Stomach (tissue), 4 donors: ENCODE measurements at regions not wholly inside any gene's neighbourhood (a gene's known extent, or its start where the extent isn't known, plus 50 kb on each side); places are given as distances from the start of the nearest gene placed in this dataset.

Experiments
- EP300 ChIP-seq: sonication (generic); formaldehyde crosslinking; IDR thresholded peaks from one replicate; pipeline ENCODE4 v1.6.1; 2017; ENCODE audit warnings: antibody characterized with exemption
- POLR2A ChIP-seq, 4 donors: fragments of 450-650 bp; IDR thresholded peaks; one replicate each; pipeline ENCODE4 v1.6.1; 2016; ENCODE audit warnings: antibody characterized with exemption in 4 of 4, control low read depth in 2 of 4, mild to moderate bottlenecking in 1 of 4, moderate library complexity in 1 of 4
- POLR2AphosphoS5 ChIP-seq, 3 donors: sonication (generic); formaldehyde crosslinking; IDR thresholded peaks; one replicate each; pipeline ENCODE4 v1.6.1; 2016; ENCODE audit warnings: antibody characterized with exemption in 3 of 3

- TF ChIP-seq POLR2A (IDR thresholded peaks at IDR 0.05) = no peak
- no peak for TF ChIP-seq EP300
- no peak for TF ChIP-seq POLR2AphosphoS5 (IDR thresholded peaks at IDR 0.05)
Observed at GRCh38 chr4:123339507-123340380, 56.9 kb upstream of the SPRY1 start.
